GM12878 (cell line): ENCODE measurements at regions not wholly inside any gene's neighbourhood (a gene's known extent, or its start where the extent isn't known, plus 50 kb on each side); places are given as distances from the start of the nearest gene placed in this dataset.

Source experiments
- EP300 ChIP-seq, 2 experiments: fragments of 150-350 bp in 1 of 2; IDR thresholded peaks; 2 replicates each; pipeline ENCODE4 v1.6.1; 2011 to 2012; ENCODE audit warnings: low read depth in 2 of 2, low read length in 2 of 2, borderline replicate concordance in 1 of 2, improper control_type of control experiment in 1 of 2, inconsistent platforms in 1 of 2; ENCODE audit not compliant: control insufficient read depth in 1 of 2
- EZH2 ChIP-seq: IDR thresholded peaks from 2 replicates; pipeline ENCODE4 v1.6.1; 2012; ENCODE audit warnings: low read depth, mild to moderate bottlenecking, control low read depth, inconsistent platforms, low read length, borderline replicate concordance; ENCODE audit not compliant: control insufficient read depth
- GABPA ChIP-seq: IDR thresholded peaks from 2 replicates; pipeline ENCODE4 v1.6.1; 2014; ENCODE audit warnings: antibody characterized with exemption, low read depth, mild to moderate bottlenecking, inconsistent platforms
- POLR2A ChIP-seq: IDR thresholded peaks from 2 replicates; pipeline ENCODE4 v1.6.1; 2011; ENCODE audit warnings: low read depth, mild to moderate bottlenecking, low read length
- RB1 ChIP-seq: fragments of 450-650 bp; formaldehyde crosslinking; IDR thresholded peaks from 2 replicates; pipeline ENCODE4 v1.6.1; 2017; ENCODE audit warnings: mild to moderate bottlenecking, borderline replicate concordance
- TCF12 ChIP-seq: IDR thresholded peaks from 2 replicates; pipeline ENCODE4 v1.6.1; 2011; ENCODE audit warnings: low read depth, mild to moderate bottlenecking, low read length
- ZBED1 ChIP-seq: IDR thresholded peaks from 2 replicates; pipeline ENCODE4 v1.6.1; 2016; ENCODE audit warnings: borderline replicate concordance
- TF ChIP-seq, protein P1 (sequence below): fragments of 450-650 bp; IDR thresholded peaks from 2 replicates; pipeline ENCODE4 v1.6.1; 2017; ENCODE audit warnings: mild to moderate bottlenecking
- TF ChIP-seq, protein P2 (sequence below), 3 experiments: IDR thresholded peaks in 2 of 3; conservative IDR thresholded peaks in 1 of 3; 2 replicates each; pipeline ENCODE4 v1.5.1; 2011; ENCODE audit warnings: low read depth in 3 of 3, low read length in 3 of 3, mild to moderate bottlenecking in 3 of 3, control low read depth in 2 of 3, moderate library complexity in 2 of 3, inconsistent platforms in 1 of 3, mixed read lengths in 1 of 3; ENCODE audit not compliant: control insufficient read depth in 2 of 3, insufficient read depth in 1 of 3; ENCODE audit errors: extremely low read depth in 1 of 3

DNA sequence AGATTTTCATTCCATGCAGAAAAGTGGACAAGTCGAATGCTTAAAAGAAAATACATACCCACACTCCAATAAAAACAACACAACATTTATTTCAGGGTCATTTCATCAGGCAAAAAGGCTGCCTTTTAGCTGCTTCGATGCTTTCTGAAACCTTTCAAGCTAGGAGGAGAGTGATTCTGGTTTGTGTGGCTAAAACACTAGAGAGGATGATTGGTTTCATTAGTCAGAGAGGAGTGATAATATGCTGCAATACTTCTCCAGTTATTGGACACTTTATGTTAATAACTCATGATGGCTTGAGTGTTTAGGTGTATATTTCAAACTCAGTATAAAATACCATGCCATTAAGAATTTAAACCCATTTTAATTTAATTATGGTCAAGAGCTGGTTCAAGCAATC is 614.0 kb downstream of the SLC4A3 start:
- TF ChIP-seq, protein P1, sequence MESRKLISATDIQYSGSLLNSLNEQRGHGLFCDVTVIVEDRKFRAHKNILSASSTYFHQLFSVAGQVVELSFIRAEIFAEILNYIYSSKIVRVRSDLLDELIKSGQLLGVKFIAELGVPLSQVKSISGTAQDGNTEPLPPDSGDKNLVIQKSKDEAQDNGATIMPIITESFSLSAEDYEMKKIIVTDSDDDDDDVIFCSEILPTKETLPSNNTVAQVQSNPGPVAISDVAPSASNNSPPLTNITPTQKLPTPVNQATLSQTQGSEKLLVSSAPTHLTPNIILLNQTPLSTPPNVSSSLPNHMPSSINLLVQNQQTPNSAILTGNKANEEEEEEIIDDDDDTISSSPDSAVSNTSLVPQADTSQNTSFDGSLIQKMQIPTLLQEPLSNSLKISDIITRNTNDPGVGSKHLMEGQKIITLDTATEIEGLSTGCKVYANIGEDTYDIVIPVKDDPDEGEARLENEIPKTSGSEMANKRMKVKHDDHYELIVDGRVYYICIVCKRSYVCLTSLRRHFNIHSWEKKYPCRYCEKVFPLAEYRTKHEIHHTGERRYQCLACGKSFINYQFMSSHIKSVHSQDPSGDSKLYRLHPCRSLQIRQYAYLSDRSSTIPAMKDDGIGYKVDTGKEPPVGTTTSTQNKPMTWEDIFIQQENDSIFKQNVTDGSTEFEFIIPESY = no peak
- TF ChIP-seq GABPA = no peak
- TF ChIP-seq TCF12 = no peak
- no peak for TF ChIP-seq EZH2
- TF ChIP-seq, protein P2, sequence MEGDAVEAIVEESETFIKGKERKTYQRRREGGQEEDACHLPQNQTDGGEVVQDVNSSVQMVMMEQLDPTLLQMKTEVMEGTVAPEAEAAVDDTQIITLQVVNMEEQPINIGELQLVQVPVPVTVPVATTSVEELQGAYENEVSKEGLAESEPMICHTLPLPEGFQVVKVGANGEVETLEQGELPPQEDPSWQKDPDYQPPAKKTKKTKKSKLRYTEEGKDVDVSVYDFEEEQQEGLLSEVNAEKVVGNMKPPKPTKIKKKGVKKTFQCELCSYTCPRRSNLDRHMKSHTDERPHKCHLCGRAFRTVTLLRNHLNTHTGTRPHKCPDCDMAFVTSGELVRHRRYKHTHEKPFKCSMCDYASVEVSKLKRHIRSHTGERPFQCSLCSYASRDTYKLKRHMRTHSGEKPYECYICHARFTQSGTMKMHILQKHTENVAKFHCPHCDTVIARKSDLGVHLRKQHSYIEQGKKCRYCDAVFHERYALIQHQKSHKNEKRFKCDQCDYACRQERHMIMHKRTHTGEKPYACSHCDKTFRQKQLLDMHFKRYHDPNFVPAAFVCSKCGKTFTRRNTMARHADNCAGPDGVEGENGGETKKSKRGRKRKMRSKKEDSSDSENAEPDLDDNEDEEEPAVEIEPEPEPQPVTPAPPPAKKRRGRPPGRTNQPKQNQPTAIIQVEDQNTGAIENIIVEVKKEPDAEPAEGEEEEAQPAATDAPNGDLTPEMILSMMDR (IDR thresholded peaks at IDR 0.05 in 2 of 3, conservative IDR thresholded peaks at IDR 0.05 in 1 of 3; ENCODE audit: control insufficient read depth in 2 of 3, extremely low read depth in 1 of 3, insufficient read depth in 1 of 3, low read depth in 3 of 3, low read length in 3 of 3) = no peak
- no peak for TF ChIP-seq RB1
- TF ChIP-seq EP300 (IDR thresholded peaks at IDR 0.05; ENCODE audit: borderline replicate concordance in 1 of 2, control insufficient read depth in 1 of 2, low read depth in 2 of 2, low read length in 2 of 2) = no peak
- TF ChIP-seq POLR2A = no peak
- no peak for TF ChIP-seq ZBED1
